GM18505 (cell line): ENCODE measurements at regions not wholly inside any gene's neighbourhood (a gene's known extent, or its start where the extent isn't known, plus 50 kb on each side); places are given as distances from the start of the nearest gene placed in this dataset.

Experiments
- ATAC-seq: cut with Tn5 transposase; IDR thresholded peaks from one replicate; pipeline ENCODE4 v1.9.1; 2021; ENCODE audit not compliant: unreplicated experiment
- POLR2A ChIP-seq: IDR thresholded peaks from 4 replicates; pipeline ENCODE4 v1.6.1; 2011; ENCODE audit warnings: borderline replicate concordance; ENCODE audit not compliant: insufficient read depth, insufficient read length; ENCODE audit errors: extremely low read depth

GRCh38 chr4:152221816-152222516 is 313.9 kb downstream of the FBXW7 start:
- ATAC-seq, result no peak
- TF ChIP-seq POLR2A, result no peak

DNA sequence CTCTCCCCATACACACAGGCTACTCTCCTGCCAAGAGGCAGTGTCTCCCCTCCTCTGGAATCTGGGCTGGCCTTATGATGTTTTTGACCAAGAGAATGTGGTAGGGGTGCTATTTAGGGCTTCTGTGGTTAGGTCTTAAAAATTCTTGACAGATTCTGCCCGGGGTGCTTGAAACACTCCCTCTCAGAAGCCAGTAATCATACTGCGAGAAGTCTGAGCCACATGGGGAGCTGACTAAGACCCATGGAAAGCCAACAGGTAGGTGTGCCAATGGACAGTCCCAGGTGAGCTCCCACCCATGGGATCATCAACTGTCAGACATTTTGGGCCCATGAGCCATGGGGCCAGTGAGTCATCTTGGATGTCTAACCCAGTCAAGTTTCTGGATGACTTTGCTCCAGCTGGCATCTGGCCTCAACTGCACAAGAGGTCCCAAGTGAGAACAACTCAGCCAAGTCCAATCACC is 315.7 kb downstream of the FBXW7 start:
- no peak for ATAC-seq
- TF ChIP-seq POLR2A, result no peak

DNA sequence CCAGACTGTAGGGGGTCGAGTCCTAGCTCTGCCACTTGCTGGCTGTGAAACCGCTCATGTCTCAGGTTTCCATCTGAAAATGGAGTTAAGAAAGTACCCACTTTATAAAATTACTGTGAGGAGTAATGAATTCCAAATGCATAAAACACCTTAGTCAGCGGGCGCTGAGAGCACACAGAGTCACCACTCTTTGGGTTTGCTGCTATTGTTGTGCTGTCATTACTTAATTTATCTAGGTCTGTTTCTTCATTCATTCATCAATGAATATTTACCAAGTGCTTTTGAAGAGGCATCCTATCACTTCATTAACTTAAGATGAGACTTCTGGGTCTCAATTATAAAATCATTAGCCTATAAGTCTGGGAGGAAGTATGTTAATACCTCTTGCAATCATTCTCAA is 317.3 kb downstream of the FBXW7 start:
- ATAC-seq, result no peak

GRCh38 chr4:152217896-152218295 is 318.0 kb downstream of the FBXW7 start:
- ATAC-seq, result no peak
- TF ChIP-seq POLR2A, result no peak

More for the DNA sequence above, 317.3 kb downstream of the FBXW7 start:
- no peak for TF ChIP-seq POLR2A

DNA sequence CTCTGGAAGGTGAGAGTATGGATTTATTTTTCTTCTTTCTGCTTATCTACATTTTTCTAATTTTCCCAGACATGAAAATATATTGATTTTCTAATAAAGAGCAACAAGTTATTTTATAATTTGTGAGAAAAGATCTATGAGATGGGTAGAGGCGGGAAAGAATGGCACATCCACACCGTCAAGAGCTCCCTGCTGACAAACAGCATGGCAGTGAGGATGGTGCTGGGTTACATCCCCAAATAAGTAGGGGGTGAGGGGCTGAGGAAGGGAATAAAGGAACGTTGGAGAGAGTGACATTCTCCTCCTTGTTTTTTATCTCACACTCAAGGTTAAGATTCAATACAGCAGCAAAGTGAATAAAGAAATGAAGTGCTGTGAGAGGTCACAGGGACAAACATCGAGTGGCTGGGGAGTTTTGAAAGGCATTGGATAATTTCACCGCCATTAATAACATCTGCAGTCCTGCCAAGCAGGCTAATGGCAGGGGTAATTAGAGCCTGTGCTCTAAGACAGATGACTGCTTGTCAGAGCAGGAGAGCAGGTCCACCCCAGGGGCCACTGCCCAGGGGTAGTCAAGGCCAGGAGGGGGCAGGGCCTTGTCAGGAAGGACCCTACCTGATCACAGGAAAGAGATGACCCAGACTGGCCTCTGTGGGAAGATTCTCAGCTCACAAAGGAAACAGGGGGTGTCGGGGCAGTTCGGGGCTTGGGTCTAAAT is 323.8 kb downstream of the FBXW7 start:
- no peak for ATAC-seq
- no peak for TF ChIP-seq POLR2A

- peak; percentile 62 for ATAC-seq
- no peak for TF ChIP-seq POLR2A
These were observed 326.0 kb downstream of the FBXW7 start for GRCh38 chr4:152209772-152210493.

GRCh38 chr4:152207378-152207720 is 328.5 kb downstream of the FBXW7 start:
- no peak for TF ChIP-seq POLR2A

DNA sequence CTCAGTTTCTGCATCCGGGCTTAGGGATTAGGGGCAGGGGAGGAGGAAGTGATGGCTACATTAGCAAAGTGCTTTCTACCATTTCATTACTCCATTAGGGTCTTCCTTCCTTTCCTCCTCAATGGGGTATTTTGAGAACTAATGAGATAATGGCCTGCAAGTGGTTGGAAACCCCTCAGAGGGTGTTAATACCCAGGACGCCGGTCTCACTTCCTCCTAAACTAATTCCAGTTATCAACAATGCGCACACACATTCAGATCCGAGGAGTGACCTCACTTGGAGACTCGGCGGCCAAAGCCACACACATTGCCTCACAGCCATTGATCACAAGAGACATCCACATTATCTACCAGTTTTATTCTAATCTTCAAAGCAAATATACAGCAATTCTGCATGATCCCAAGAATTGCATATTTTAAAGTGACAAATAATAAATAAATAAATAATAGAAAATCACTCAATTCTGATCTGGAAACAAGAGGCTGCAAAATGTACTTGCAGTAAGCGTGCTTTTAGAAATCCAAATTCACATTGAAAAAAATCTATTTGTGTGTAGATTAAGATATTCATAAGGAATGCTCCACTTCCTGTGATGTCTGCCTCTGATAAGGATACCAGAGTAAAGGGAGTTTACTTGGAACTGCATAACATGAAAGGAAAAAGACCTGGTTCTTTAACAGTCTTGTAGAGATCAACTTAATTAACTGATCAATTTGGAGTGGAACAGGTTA is 329.1 kb downstream of the FBXW7 start:
- ATAC-seq, result no peak
- no peak for TF ChIP-seq POLR2A

More at GRCh38 chr4:152207378-152207720, 328.5 kb downstream of the FBXW7 start:
- ATAC-seq, result no peak

DNA sequence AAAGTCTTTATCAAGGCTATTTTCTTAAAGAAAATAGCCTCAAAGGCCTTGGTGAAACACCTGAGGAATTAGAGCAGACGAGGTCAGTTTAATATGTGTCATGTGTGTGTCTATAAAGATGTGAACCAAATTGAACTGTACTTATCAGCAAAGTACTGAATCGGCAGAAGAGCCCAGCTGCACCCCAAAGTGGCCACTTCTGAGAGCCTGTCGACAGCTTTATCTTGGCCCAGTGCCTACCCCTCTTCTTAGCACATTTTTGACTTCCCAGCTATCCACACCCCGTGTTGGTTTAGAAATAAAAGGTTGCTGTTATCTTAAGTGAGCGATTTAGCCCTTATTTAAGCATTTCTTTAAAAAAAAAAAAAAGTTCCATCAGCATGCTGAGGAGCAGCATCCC is 329.7 kb downstream of the FBXW7 start:
- TF ChIP-seq POLR2A, result no peak
- ATAC-seq, result no peak

DNA sequence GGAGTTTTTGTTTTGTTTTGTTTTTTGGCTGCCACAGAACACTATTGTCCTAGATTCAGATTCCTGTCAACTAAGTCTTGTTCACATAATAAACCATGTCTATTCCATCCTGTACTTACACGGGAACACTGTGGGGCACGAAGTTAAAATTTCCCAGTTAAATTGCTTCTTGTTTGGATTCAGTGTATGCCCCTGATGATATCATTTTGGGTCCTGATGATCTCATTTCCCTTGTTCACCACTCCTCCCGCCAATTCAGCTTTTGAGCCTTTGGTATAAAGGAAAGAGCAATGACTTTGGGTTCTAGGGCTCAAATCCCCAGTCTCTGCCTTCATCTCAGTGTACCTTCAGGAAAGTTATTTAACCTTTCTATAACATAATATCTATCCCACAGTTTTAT is 333.5 kb downstream of the FBXW7 start:
- ATAC-seq, result no peak
- no peak for TF ChIP-seq POLR2A

GRCh38 chr4:152200511-152201333 is 335.2 kb downstream of the FBXW7 start:
- TF ChIP-seq POLR2A, result no peak
- ATAC-seq, result no peak

GRCh38 chr4:152197211-152197610 is 338.7 kb downstream of the FBXW7 start:
- no peak for TF ChIP-seq POLR2A
- no peak for ATAC-seq

DNA sequence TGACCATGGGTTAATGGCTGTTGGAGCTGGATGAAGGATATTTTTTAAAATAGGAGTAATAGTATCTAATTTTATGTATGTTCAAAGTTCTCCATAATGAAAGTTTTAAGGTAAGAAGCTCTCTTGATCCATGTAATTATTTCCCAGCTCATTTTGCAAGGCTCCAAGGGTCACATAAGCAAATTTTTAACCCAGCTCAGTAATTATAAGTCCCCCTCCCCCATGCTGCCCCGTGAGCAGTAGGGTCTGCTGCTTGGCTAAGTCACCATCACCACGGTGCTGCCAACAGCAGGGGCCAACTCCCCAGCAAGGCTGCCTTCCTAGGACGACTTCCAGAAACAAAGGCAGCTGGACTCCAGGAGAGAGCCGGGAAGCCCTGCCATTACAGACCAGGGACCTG is 340.0 kb downstream of the FBXW7 start:
- no peak for ATAC-seq
- TF ChIP-seq POLR2A, result no peak

DNA sequence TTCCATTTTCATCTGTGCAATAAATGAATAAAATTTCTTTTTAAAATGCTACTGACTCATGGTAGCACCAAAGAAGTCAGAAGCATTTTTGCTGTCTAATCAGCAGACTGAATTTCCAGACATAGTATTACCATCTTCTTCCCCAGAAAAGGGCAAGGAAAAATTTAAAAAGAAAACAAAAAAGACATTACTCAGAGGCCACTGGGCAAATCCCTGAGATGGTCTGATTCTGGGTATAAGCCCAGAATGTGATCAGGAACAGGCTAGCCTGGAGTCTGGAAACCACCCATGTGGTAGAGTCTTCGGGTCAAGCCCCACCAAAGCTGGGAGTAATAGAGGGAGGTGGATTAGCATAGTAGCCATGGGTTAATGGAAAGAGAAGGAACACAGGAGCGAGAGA is 342.8 kb downstream of the FBXW7 start:
- TF ChIP-seq POLR2A, result no peak
- ATAC-seq, result no peak
